HL-60 (cell line): ENCODE measurements at regions not wholly inside any gene's neighbourhood (a gene's known extent, or its start where the extent isn't known, plus 50 kb on each side); places are given as distances from the start of the nearest gene placed in this dataset.

Experiments
- GABPA ChIP-seq: IDR thresholded peaks from 2 replicates; pipeline ENCODE4 v1.6.1; 2012; ENCODE audit warnings: low read depth
- POLR2AphosphoS5 ChIP-seq: IDR thresholded peaks from 2 replicates; pipeline ENCODE4 v1.6.1; 2012; ENCODE audit warnings: low read depth
- TF ChIP-seq, protein P1 (sequence below): IDR thresholded peaks from one replicate; pipeline ENCODE4 v1.5.1; 2011; ENCODE audit warnings: low read length, control low read depth, inconsistent platforms; ENCODE audit not compliant: insufficient read depth
- TF ChIP-seq, protein P2 (sequence below): IDR thresholded peaks from 2 replicates; pipeline ENCODE4 v1.6.1; 2012; ENCODE audit warnings: low read depth; ENCODE audit not compliant: insufficient replicate concordance

DNA sequence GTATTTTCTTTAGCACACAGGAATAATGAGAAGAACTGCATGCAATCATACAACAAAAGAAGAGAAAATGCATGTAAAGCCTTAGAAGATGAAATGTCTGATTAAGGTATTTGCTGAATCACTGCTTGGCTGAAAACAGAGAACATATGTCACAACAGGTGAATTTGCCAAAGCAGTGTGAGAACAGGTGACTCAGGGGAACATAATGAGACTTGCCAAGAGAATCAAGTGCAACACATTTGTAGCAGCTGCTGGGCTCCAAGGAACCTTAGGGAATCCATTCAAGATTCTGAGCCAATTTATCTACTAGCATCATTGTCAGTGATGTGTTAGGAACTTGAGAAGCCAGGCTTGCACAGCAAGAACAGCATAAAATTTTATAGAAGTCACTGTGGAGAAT lies 273.1 kb downstream of the PCDH20 start:
- TF ChIP-seq POLR2AphosphoS5 = no peak
- TF ChIP-seq, protein P1, sequence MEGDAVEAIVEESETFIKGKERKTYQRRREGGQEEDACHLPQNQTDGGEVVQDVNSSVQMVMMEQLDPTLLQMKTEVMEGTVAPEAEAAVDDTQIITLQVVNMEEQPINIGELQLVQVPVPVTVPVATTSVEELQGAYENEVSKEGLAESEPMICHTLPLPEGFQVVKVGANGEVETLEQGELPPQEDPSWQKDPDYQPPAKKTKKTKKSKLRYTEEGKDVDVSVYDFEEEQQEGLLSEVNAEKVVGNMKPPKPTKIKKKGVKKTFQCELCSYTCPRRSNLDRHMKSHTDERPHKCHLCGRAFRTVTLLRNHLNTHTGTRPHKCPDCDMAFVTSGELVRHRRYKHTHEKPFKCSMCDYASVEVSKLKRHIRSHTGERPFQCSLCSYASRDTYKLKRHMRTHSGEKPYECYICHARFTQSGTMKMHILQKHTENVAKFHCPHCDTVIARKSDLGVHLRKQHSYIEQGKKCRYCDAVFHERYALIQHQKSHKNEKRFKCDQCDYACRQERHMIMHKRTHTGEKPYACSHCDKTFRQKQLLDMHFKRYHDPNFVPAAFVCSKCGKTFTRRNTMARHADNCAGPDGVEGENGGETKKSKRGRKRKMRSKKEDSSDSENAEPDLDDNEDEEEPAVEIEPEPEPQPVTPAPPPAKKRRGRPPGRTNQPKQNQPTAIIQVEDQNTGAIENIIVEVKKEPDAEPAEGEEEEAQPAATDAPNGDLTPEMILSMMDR = no peak
- no peak for TF ChIP-seq GABPA
- TF ChIP-seq, protein P2, sequence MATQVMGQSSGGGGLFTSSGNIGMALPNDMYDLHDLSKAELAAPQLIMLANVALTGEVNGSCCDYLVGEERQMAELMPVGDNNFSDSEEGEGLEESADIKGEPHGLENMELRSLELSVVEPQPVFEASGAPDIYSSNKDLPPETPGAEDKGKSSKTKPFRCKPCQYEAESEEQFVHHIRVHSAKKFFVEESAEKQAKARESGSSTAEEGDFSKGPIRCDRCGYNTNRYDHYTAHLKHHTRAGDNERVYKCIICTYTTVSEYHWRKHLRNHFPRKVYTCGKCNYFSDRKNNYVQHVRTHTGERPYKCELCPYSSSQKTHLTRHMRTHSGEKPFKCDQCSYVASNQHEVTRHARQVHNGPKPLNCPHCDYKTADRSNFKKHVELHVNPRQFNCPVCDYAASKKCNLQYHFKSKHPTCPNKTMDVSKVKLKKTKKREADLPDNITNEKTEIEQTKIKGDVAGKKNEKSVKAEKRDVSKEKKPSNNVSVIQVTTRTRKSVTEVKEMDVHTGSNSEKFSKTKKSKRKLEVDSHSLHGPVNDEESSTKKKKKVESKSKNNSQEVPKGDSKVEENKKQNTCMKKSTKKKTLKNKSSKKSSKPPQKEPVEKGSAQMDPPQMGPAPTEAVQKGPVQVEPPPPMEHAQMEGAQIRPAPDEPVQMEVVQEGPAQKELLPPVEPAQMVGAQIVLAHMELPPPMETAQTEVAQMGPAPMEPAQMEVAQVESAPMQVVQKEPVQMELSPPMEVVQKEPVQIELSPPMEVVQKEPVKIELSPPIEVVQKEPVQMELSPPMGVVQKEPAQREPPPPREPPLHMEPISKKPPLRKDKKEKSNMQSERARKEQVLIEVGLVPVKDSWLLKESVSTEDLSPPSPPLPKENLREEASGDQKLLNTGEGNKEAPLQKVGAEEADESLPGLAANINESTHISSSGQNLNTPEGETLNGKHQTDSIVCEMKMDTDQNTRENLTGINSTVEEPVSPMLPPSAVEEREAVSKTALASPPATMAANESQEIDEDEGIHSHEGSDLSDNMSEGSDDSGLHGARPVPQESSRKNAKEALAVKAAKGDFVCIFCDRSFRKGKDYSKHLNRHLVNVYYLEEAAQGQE = no peak
